Retinal pigment epithelial cell (primary cell): ENCODE measurements at regions not wholly inside any gene's neighbourhood (a gene's known extent, or its start where the extent isn't known, plus 50 kb on each side); places are given as distances from the start of the nearest gene placed in this dataset.

Experiments
- DNase-seq: peaks from one replicate; pipeline ENCODE4 v3.0.0-alpha.2; 2010; ENCODE audit warnings: low read depth
- H3K4me3 ChIP-seq: 2 replicates; pipeline ENCODE4 v1.5.1; 2011; ENCODE audit warnings: mild to moderate bottlenecking, low read length, control low read depth, moderate library complexity
- TF ChIP-seq, protein P1 (sequence below): conservative IDR thresholded peaks from 2 replicates; pipeline ENCODE4 v1.5.1; 2011; ENCODE audit warnings: low read depth, low read length, control low read depth, inconsistent platforms

GRCh38 chr11:128053981-128054931, 533.1 kb downstream of the ETS1 start:
- H3K4me3 ChIP-seq, result no peak overlapping the region
- no peak for DNase-seq
- TF ChIP-seq, protein P1, sequence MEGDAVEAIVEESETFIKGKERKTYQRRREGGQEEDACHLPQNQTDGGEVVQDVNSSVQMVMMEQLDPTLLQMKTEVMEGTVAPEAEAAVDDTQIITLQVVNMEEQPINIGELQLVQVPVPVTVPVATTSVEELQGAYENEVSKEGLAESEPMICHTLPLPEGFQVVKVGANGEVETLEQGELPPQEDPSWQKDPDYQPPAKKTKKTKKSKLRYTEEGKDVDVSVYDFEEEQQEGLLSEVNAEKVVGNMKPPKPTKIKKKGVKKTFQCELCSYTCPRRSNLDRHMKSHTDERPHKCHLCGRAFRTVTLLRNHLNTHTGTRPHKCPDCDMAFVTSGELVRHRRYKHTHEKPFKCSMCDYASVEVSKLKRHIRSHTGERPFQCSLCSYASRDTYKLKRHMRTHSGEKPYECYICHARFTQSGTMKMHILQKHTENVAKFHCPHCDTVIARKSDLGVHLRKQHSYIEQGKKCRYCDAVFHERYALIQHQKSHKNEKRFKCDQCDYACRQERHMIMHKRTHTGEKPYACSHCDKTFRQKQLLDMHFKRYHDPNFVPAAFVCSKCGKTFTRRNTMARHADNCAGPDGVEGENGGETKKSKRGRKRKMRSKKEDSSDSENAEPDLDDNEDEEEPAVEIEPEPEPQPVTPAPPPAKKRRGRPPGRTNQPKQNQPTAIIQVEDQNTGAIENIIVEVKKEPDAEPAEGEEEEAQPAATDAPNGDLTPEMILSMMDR, result no peak

GRCh38 chr11:128052912-128053641, 534.3 kb downstream of the ETS1 start:
- no peak for DNase-seq
- TF ChIP-seq, protein P1, result no peak
- H3K4me3 ChIP-seq, result no peak overlapping the region

DNA sequence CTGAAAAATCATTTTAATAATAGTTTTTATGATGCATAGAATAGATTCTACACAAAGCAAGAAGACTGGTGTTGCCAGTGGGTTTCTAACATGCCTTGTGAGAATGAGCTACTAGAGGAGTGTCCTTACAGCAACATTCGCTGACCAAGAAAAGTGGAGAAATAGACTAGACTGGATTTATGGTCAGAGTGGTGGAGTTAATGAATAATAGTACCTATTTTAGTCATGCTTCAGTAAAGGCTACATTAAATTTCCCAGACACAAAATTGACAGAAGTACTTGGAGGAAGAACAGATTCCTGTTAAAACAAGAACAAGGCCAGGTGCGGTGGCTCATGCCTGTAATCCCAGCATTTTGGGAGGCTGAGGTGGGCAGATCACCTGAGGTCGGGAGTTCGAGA, 539.2 kb downstream of the ETS1 start:
- no peak for DNase-seq
- TF ChIP-seq, protein P1, result no peak

GRCh38 chr11:128047026-128047425, 540.3 kb downstream of the ETS1 start:
- TF ChIP-seq, protein P1, result no peak
- DNase-seq, result no peak
- no peak overlapping the region for H3K4me3 ChIP-seq

More for the DNA sequence above, 539.2 kb downstream of the ETS1 start:
- no peak overlapping the region for H3K4me3 ChIP-seq

DNA sequence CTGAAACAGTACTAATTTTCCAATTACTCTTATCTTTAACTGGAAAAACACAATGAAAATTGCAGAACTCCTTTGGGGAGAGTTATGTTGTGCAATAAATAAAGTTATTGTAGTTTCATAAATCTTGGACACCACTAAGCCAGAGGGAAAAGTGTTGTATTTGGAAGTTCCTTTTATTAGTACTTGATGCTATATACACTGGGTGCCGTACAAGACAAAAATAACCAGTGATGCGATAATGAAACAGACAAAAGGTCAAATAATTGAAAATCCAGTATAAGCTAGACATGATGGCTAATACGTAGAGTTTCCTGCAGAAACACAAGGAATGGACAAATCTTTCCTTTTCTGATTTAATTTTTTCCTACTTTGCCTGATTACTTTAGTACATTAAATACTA, 541.1 kb downstream of the ETS1 start:
- no peak for DNase-seq
- no peak overlapping the region for H3K4me3 ChIP-seq
- TF ChIP-seq, protein P1, result no peak

DNA sequence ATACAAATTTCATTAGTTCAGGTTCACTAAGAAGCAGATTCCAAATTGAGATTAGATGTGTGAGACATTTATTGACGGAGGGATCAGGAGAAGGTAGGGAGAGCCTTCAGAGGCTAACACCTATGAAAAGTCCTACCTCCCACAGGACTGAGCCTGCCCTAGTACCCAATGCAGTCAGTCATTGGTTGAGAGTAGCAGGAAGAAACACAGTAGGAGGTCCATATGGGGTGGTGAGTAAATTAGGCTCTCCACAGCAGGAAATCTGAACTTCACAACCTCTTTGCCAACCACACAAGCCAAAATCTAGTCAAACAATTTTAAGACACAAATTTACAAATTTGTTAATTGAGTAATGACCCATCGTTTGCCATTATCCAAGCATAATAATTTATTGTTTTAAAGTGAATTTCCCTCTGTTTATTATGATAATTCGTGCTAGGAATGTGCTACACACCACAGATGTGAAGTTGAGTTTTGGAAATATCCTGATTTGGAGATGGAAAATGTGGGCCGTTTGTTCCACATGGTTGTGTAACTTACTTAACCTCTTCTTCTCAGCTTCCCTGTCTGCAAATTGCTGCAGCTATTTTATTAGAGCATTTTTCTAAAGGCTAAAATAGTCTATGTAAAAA, 542.1 kb downstream of the ETS1 start:
- no peak for DNase-seq
- no peak overlapping the region for H3K4me3 ChIP-seq
- TF ChIP-seq, protein P1, result no peak
